ENCODE measurements at regions not wholly inside any gene's neighbourhood (a gene's known extent, or its start where the extent isn't known, plus 50 kb on each side); places are given as distances from the start of the nearest gene placed in this dataset.

- DNase-seq, result no peak
Observed at GRCh38 chr22:48101704-48102103, 1339.3 kb downstream of the TBC1D22A start.

GRCh38 chr22:48100685-48101417 is 1338.4 kb downstream of the TBC1D22A start:
- no peak for DNase-seq

- no peak for DNase-seq
Observed at GRCh38 chr22:48099671-48100070, 1337.2 kb downstream of the TBC1D22A start.

GRCh38 chr22:48099251-48099650 is 1336.8 kb downstream of the TBC1D22A start:
- no peak for DNase-seq

- no peak for DNase-seq
Observed at GRCh38 chr22:48098921-48099245, 1336.4 kb downstream of the TBC1D22A start.

GRCh38 chr22:48098243-48098920 is 1335.9 kb downstream of the TBC1D22A start:
- DNase-seq, result peak; percentile 54

GRCh38 chr22:48097723-48098122 is 1335.3 kb downstream of the TBC1D22A start:
- DNase-seq, result no peak

- no peak for DNase-seq
Observed at GRCh38 chr22:48096851-48097665, 1334.6 kb downstream of the TBC1D22A start.

- no peak for DNase-seq
Observed at GRCh38 chr22:48096411-48096810, 1334.0 kb downstream of the TBC1D22A start.

GRCh38 chr22:48093981-48094380 is 1331.5 kb downstream of the TBC1D22A start:
- DNase-seq, result no peak

GRCh38 chr22:48092866-48093265 is 1330.4 kb downstream of the TBC1D22A start:
- no peak for DNase-seq

- no peak for DNase-seq
Observed at GRCh38 chr22:48091656-48092223, 1329.3 kb downstream of the TBC1D22A start.

GRCh38 chr22:48091060-48091650 is 1328.7 kb downstream of the TBC1D22A start:
- DNase-seq, result no peak

- DNase-seq, result no peak
Observed at GRCh38 chr22:48090332-48090672, 1327.9 kb downstream of the TBC1D22A start.

GRCh38 chr22:48089601-48090331 is 1327.3 kb downstream of the TBC1D22A start:
- DNase-seq, result peak; percentile 49

GRCh38 chr22:48088926-48089536 is 1326.6 kb downstream of the TBC1D22A start:
- no peak for DNase-seq

GRCh38 chr22:48088251-48088650 is 1325.8 kb downstream of the TBC1D22A start:
- DNase-seq, result no peak

- peak; percentile 6 for DNase-seq
Observed at GRCh38 chr22:48085901-48086645, 1323.6 kb downstream of the TBC1D22A start.

- no peak for DNase-seq
Observed at GRCh38 chr22:48084729-48085050, 1322.2 kb downstream of the TBC1D22A start.

- DNase-seq, result peak; percentile 32
Observed at GRCh38 chr22:48084041-48084728, 1321.7 kb downstream of the TBC1D22A start.

- DNase-seq, result no peak
Observed at GRCh38 chr22:48083502-48083901, 1321.1 kb downstream of the TBC1D22A start.

Data from hematopoietic multipotent progenitor cell treated with erythropoietin and hydrocortisone succinate and interleukin-3 and kit ligand, for 6 days (in vitro differentiated cells).